ENCODE measurements at regions not wholly inside any gene's neighbourhood (a gene's known extent, or its start where the extent isn't known, plus 50 kb on each side); places are given as distances from the start of the nearest gene placed in this dataset.

- intact Hi-C loops (cut with DNase I) = no loop called here
- Histone ChIP-seq H3K9me3 (no peaks in the 10 kb centered on the region), H3K27me3 (no peaks in the 10 kb centered on the region), H3K4me1 (no peaks in the 10 kb centered on the region), H3K4me3 (no peak overlapping the region), H3K27ac (no peak overlapping the region), H3K36me3 (replicated peaks in 1 of 2; ENCODE audit: insufficient read depth in 1 of 2, low read depth in 2 of 2) (no peaks in the 10 kb centered on the region)
- TF ChIP-seq CTCF (IDR thresholded peaks at IDR 0.05) = no peak
- TF ChIP-seq POLR2A (IDR thresholded peaks at IDR 0.05) = no peak
- ATAC-seq (no peak), DNase-seq (no peak)
- 44 to 76% methylated on average over 5 of the region's 5 CpGs for WGBS, 2 donors
These were observed 522.1 kb upstream of the RAB6C start for GRCh38 chr2:129457277-129457818.

DNA sequence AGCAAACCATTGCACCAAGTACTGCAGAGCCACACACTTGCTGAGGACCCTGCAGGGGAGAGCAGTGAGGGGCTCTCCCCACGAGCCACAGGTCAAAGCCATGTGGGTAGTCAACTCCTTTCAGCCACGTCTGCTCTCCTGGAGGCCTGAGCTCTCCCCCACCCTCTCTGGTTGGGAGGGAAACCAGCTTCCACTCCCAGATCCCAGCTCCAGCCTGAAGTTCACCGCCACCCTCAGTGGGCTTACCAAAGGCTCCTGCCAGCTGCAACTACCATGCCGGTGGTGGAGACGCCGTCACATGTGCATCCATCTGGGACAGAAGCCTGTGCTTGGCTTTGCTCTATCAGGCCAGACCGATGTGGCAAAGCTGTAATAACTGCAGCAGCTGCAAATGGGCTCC lies 521.5 kb upstream of the RAB6C start:
- H3K27me3 ChIP-seq = no peaks in the 10 kb centered on the region
- DNase-seq (no peak), ATAC-seq (no peak)
- no peak overlapping the region for H3K27ac ChIP-seq
- WGBS, 2 donors = 75 to 83% methylated on average over 3 to 7 of the region's 7 CpGs
- intact Hi-C loops (cut with DNase I) = no loop called here
- H3K4me3 ChIP-seq = no peak overlapping the region
- no peaks in the 10 kb centered on the region for H3K36me3 ChIP-seq (replicated peaks in 1 of 2; ENCODE audit: insufficient read depth in 1 of 2, low read depth in 2 of 2)
- no peaks in the 10 kb centered on the region for H3K4me1 ChIP-seq
- no peaks in the 10 kb centered on the region for H3K9me3 ChIP-seq
- no peak for TF ChIP-seq CTCF (IDR thresholded peaks at IDR 0.05)
- TF ChIP-seq POLR2A (IDR thresholded peaks at IDR 0.05) = no peak

DNA sequence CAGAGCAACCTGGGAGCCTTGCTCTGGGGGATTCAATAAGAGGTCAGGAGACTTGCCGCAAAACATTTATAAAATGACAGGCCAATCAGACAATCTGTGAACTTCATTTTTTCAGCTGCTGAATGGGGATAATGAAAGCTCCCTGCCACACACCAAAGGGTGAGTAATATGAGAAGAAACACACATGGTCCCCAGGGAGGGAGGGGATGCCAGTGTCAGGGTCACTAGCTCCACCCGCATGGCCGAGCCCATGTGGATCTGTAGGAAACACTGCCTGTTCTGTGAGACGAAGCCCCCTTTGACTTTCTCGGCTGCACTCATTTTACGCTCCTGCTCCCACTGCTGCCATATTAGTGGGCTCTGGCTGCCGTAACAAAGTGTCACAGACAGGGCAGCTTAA lies 521.0 kb upstream of the RAB6C start:
- 69 to 71% methylated on average over 7 of the region's 7 CpGs for WGBS, 2 donors
- intact Hi-C loops (cut with DNase I) = no loop called here
- Histone ChIP-seq H3K4me3 (no peak overlapping the region), H3K27ac (no peak overlapping the region), H3K27me3 (no peaks in the 10 kb centered on the region), H3K9me3 (no peaks in the 10 kb centered on the region), H3K4me1 (no peaks in the 10 kb centered on the region), H3K36me3 (replicated peaks in 1 of 2; ENCODE audit: insufficient read depth in 1 of 2, low read depth in 2 of 2) (no peaks in the 10 kb centered on the region)
- ATAC-seq (no peak), DNase-seq (no peak)
- no peak for TF ChIP-seq POLR2A (IDR thresholded peaks at IDR 0.05)
- no peak for TF ChIP-seq CTCF (IDR thresholded peaks at IDR 0.05)

GRCh38 chr2:129459200-129459876 lies 520.1 kb upstream of the RAB6C start:
- H3K4me3 ChIP-seq = no peak overlapping the region
- intact Hi-C loops (cut with DNase I) = no loop called here
- ATAC-seq = no peak
- WGBS, 2 donors = 79% methylated on average over 15 of the region's 15 CpGs
- H3K36me3 ChIP-seq (replicated peaks in 1 of 2; ENCODE audit: insufficient read depth in 1 of 2, low read depth in 2 of 2) = no peaks in the 10 kb centered on the region
- H3K4me1 ChIP-seq = no peaks in the 10 kb centered on the region
- TF ChIP-seq CTCF (IDR thresholded peaks at IDR 0.05) (no peak), POLR2A (IDR thresholded peaks at IDR 0.05) (no peak)
- H3K27ac ChIP-seq = no peak overlapping the region
- H3K27me3 ChIP-seq = no peaks in the 10 kb centered on the region
- H3K9me3 ChIP-seq = no peaks in the 10 kb centered on the region
- DNase-seq = no peak

- TF ChIP-seq POLR2A (IDR thresholded peaks at IDR 0.05) = no peak
- no peak for TF ChIP-seq CTCF (IDR thresholded peaks at IDR 0.05)
- H3K4me3 ChIP-seq = no peak overlapping the region
- DNase-seq = no peak
- H3K27me3 ChIP-seq = no peaks in the 10 kb centered on the region
- no peaks in the 10 kb centered on the region for H3K36me3 ChIP-seq (replicated peaks in 1 of 2; ENCODE audit: insufficient read depth in 1 of 2, low read depth in 2 of 2)
- intact Hi-C loops (cut with DNase I) = no loop called here
- no peaks in the 10 kb centered on the region for H3K4me1 ChIP-seq
- no peaks in the 10 kb centered on the region for H3K9me3 ChIP-seq
- 77 to 80% methylated on average over 7 of the region's 7 CpGs for WGBS, 2 donors
- H3K27ac ChIP-seq = no peak overlapping the region
- ATAC-seq = no peak
These were observed 519.6 kb upstream of the RAB6C start for GRCh38 chr2:129459881-129460280.
